GM04504 (cell line): ENCODE measurements at regions not wholly inside any gene's neighbourhood (a gene's known extent, or its start where the extent isn't known, plus 50 kb on each side); places are given as distances from the start of the nearest gene placed in this dataset.

Experiments
- DNase-seq: peaks from one replicate; pipeline ENCODE4 v3.0.0-alpha.2; 2012; ENCODE audit warnings: low read depth

GRCh38 chr19:28841531-28841930 lies 371.4 kb downstream of the UQCRFS1 start:
- no peak for DNase-seq

DNA sequence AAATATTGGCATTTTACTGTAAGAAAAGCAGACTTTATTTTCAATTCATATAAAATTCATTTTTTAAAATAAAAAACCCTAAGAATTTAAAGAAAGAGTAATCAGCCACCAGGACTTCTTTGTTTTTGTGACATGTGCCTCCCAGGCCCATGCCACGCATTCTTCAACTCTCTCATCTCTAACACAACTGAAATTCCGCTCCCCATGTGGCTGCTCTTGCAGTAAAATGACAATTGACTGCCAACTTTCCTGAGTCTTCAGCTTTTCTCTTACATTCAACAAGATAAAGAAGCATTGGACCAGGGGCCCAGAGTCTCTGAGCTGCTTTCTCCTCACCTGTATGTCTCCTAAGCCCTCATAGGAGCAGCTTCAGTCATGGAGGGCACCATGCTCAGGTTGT lies 372.1 kb downstream of the UQCRFS1 start:
- DNase-seq = no peak

GRCh38 chr19:28839455-28839854 lies 373.5 kb downstream of the UQCRFS1 start:
- DNase-seq = no peak

GRCh38 chr19:28838909-28839308 lies 374.0 kb downstream of the UQCRFS1 start:
- DNase-seq = no peak

- no peak for DNase-seq
Observed at GRCh38 chr19:28836421-28836820, 376.5 kb downstream of the UQCRFS1 start.

DNA sequence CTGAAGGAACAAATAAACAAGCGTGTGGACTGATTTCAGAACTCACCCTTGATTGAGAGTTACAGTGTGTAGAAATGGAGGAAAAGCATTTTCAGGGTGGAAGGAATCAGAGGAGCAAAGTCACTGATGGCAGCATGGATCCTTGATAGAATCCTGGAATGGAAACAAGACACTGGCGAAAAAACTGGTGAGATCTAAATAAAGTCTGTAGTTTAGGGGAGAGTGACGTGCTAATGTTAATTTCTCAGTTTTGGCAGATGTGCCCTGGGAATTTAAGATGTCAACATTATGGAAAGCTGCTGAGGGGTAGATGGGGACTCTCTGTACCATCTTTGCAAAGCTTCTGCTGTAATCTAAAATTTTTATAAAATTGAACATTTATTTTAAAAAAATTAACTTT lies 378.0 kb downstream of the UQCRFS1 start:
- no peak for DNase-seq

GRCh38 chr19:28831462-28831861 lies 381.5 kb downstream of the UQCRFS1 start:
- no peak for DNase-seq

- no peak for DNase-seq
Observed at GRCh38 chr19:28829762-28830161, 383.2 kb downstream of the UQCRFS1 start.

GRCh38 chr19:28829359-28829758 lies 383.6 kb downstream of the UQCRFS1 start:
- DNase-seq = no peak

DNA sequence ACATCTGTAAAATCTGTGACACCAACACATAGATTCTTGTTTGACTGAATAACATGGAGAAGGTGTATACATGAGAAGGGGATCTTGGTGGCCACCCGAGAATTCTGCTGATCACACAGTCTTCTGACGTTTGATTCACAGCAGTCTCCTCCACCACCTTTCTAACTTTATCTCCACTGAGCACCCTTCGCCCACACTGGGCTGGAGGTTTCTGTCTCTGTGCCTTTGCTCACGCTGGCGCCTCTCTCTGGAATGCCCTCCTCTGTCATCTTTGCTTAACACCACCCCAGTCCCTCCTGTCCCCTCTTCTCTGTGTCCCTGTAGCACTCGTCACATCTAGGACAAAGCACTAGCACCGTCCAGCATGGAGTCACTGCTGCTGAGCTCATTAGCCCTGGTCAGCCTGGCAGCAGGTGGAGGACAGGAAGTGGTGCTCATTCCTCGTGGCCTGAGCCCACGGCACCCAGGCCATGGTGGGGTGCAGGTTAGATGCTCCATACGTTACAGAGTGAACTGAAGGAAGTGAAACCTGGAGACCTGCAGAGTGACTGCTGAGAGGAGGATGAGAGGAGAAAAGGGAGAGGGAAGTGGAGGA lies 384.6 kb downstream of the UQCRFS1 start:
- DNase-seq = no peak

DNA sequence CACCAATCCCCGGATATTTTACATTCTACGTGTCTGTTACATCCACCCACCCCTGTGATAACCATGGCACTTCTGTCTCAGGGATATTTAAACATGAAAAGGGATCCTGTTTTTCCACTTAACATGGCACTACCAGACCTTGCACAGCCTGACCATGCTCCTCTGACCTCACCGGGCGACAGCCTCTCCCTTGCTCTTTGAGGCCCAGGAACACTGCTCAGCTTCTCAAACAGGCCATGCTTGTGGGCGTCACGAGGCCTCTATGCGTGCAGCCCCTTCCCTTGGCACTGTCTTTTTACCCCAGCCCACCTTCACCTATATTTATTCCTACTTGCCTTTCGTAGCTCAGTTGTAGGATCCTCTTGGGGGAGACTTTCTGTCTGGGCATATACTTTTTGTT lies 385.6 kb downstream of the UQCRFS1 start:
- DNase-seq = no peak

GRCh38 chr19:28823338-28823961 lies 389.5 kb downstream of the UQCRFS1 start:
- DNase-seq = no peak

GRCh38 chr19:28820289-28820688 lies 392.7 kb downstream of the UQCRFS1 start:
- no peak for DNase-seq

DNA sequence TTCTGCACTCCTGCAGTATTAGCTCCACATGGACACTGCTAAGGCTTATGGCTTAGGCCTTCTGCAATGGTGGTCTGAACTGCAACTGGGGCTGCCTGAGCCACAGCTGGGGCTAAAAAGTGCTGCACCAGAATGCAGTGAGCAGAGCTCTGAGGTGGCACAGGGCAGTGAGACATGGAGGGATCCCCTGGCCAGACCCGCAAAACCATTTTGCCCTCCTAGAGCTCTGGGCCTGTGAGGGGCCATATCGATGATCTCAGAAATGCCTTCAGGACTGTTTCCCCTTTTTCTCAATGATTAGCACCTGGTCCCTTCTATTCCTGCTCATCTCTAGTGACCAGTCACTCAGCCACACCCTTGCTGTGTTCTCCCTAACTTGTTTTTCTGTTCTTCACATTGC lies 397.7 kb downstream of the UQCRFS1 start:
- DNase-seq = no peak

- no peak for DNase-seq
Observed at GRCh38 chr19:28794301-28794700, 418.6 kb downstream of the UQCRFS1 start.

DNA sequence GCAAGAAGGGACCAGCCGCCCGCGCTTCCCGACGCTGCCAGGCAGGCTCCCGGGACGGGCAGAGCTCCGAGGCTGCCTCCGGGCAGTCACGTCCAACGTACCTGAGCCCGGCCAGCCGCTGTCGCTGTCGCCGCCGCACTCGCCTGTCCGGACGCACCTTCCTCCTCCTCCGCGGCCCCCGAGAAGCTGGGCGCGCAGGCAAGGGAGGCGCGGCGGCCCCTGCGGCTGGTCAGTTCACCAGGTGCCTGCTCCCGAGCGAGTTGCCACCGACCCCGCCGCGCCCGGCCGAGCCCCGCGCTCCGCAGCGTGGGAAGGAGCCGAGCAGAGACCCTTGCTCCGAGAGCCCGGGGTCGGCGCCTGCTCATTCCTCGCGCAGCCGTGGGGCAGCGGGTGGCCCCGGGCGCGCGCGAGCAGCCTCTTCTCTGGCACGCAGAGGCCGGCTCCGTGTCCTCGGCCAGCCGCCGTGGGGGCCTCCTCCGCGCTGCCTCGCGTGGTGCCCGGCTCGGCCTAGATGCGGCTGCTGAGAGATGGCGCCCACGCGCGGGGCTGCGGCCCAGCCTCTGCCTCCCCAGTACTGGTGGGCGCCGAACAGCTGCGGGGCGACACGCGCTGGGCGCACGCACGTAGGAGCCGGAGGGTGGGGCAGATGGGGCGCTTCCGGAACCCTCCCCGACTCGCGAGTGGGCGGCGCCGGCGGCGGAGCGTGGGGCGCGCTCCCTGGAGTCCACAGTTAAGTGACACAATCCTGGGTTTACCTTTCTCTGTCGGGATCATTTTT lies 419.4 kb downstream of the UQCRFS1 start:
- DNase-seq = no peak

DNA sequence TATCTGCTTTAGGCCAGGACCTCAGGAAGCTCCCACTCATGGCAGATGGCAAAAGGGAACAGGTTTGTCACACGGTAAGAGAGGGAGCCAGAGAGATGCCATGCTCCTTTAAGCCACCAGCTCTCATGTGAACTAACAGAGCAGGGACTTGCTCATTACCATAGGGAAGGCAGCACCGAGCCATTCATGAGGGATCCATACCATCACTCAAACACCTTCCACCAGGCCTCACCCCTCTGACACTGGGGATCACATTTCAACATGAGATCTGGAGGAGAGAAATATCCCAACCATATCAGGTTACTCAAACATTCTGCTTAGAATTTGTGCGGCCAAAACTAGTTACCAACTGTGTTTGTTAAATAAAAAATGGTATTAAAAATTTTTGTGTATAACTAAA lies 427.0 kb downstream of the UQCRFS1 start:
- no peak for DNase-seq

DNA sequence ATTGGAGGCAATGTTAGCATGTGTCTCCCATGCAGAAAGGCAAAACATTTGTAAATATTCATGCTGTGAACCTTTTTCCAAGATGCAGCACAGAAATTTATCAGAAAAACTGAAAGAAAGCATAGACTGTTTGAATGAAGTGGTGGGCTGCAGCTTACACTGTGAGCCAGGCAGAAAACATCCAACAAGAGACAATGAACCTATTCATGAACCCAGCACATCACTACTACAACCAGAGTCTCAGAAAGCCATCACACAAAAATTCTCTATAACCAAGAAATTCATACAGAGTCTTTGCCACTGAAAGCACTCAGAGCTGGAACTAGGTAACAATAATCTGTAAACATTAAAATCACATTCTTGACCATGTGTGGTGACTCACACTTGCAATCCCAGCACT lies 448.9 kb downstream of the UQCRFS1 start:
- no peak for DNase-seq

- no peak for DNase-seq
Observed at GRCh38 chr19:28746478-28746877, 466.5 kb downstream of the UQCRFS1 start.

GRCh38 chr19:28744943-28745342 lies 468.0 kb downstream of the UQCRFS1 start:
- DNase-seq = no peak

- no peak for DNase-seq
Observed at GRCh38 chr19:28744014-28744413, 468.9 kb downstream of the UQCRFS1 start.

DNA sequence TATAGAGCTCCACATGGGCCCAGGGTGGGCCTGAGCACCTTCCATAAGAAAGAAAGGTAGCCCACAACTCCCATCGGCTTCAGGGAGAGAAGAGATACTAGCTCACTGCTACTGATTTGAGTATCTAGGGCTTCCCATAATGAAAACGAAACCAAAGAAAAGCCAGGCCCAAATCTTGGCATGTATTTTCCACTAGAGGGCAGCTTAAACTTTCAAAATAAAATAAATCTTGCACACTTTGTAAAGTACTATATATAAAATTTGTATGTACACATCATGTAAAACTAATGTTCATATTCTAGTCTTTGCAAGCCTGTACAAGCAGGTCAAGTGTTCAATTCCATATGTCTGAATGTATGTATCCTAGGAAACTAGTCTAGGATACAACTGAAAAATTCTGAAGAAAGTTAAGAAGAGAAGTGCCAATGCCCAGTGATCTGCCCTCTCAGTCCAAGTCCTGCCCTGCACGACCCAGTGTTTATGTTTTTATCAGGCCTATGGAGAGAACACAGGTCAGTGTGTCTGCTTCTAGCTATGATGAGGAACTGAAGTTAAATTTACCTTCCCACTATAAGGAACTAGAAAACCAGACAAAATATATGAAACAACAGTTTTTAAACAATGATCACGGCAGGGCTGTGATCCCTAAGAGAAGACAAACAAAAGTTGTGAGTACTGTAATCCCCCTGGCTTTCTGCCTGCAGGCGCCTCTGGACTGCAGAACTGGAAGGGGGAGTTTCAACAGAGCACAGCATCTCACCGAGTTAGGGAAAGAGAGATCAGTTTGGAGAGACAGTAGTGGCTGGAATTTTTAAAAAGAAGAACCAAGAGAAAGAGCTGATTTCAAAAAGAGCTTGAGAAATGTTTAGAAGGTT lies 475.7 kb downstream of the UQCRFS1 start:
- peak; percentile 28 for DNase-seq
